ENCODE measurements at regions not wholly inside any gene's neighbourhood (a gene's known extent, or its start where the extent isn't known, plus 50 kb on each side); places are given as distances from the start of the nearest gene placed in this dataset.
"Not testable (repeated sequence)": the region's sequence is repeated elsewhere in the genome, so short reads cannot be mapped to it uniquely, and the experiment has no call there.

- no peak for DNase-seq (ENCODE audit: low read depth)
Observed at GRCh38 chr13:104553186-104553585, 1487.0 kb upstream of the SLC10A2 start.

DNA sequence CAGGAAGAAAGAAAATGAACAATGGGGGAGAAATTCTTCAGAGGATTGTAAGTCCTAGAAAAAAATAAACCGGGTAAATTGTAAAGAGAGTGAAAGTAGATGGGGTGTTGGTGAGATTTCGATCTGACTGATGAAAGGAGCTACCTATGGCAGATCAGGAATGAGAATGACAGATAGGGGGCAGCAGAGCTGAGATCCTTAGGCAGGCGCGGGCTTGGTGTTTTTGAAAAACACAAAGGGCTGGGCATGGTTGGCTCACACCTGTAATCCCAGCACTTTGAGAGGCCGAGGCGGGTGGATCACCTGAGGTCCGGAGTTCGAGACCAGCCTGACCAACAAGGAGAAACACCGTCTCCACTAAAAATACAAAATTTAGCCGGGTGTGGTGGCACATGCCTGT, 1468.6 kb upstream of the SLC10A2 start:
- no peak for DNase-seq (ENCODE audit: low read depth)

DNA sequence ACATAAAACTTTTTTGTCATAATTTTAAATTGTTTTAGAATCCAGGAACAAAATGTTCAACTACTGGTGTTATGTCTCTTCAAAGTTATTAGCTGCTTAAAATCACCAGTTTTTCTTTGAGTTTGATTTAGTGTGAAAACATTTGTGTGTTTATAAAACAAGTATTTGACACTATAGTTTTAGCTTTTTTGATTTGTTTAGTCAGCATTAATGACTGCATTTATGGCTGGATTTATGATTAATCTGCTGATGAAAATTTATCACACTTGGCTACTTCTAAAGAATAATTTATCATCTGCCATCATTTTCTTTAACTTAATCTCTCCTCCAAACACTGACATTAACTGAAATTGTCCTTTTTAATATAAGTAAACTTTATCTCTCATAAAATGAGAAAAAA, 1465.9 kb upstream of the SLC10A2 start:
- DNase-seq (ENCODE audit: low read depth) = no peak

DNA sequence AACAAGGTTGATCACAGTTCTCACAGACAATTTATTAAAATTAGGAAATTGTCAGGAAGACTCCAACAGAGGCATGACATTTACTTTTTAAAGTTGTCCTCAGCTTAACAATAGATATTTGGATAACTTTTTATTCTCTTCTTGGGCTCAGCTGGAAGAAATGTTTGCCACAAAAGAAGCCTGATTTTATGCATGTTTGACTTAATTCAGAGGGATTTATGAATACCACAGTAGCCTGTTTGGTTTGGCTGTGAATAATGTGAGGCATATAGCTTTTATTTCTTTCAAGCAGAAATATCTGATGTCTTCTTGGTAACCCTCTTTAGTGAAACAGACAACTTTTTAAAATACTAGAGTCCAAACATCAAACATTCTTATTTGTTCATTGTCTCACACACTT, 1464.5 kb upstream of the SLC10A2 start:
- no peak for DNase-seq (ENCODE audit: low read depth)

DNA sequence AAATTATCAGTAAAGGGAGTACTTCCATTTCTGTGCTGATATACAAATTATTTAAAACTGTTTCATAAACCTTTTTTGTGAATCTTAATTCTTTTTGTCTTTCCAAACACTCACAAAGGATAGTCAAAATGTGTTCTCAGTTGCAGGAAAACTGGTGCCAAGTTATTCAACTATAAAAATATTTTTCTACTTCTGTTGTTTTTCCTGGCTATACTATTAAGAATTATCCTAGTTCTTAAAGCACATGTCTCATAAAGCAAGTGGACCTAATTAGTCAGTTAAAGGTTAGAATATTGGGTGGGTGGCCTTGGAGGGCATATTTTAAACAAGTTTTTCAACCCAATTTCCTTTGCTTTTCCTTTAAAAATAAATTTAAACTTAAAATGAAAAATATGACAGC, 1460.3 kb upstream of the SLC10A2 start:
- DNase-seq (ENCODE audit: low read depth) = no peak

DNA sequence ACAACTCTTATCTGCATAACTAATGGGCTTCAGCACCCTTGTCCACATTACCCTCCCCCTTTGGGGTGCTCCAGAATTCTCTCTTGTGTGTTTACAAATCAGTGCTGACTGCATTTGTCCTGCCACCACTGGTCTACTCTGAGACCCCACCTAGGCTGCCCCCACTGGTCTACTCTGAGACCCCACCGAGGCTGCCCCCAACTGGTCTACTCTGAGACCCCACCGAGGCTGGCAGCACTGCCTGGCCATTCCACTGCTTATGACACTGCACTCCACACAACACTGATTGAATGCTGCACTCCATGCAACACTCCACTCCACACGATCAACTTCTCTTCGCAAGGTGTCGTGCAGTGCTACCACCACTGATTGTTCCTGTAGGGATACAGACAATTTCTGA, 1459.2 kb upstream of the SLC10A2 start:
- no peak for DNase-seq (ENCODE audit: low read depth)

GRCh38 chr13:104522235-104523072, 1456.2 kb upstream of the SLC10A2 start:
- no peak for DNase-seq (ENCODE audit: low read depth)

- no peak for DNase-seq (ENCODE audit: low read depth)
Observed at GRCh38 chr13:104510422-104510821, 1444.2 kb upstream of the SLC10A2 start.

- not testable (repeated sequence) for DNase-seq (ENCODE audit: low read depth)
Observed at GRCh38 chr13:104493502-104493901, 1427.3 kb upstream of the SLC10A2 start.

DNA sequence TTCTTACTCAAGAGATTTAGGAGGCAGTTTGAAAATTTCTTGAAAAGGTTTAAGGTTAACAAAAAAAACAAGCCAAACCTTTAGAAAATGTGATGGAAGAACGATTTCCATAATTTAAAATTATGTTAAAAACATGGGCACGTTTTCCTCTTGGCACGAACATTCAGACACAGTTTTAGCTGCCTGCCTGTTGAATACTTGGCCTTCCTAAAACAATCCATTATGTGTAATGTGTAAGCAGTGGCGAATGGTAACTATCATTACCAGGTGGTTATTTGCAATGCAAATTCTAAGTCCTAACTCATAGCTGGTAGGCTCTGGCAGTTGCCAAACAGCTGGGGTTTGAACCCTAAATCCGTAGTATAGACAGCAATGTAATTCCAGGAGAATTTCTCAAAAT, 1425.7 kb upstream of the SLC10A2 start:
- no peak for DNase-seq (ENCODE audit: low read depth)

DNA sequence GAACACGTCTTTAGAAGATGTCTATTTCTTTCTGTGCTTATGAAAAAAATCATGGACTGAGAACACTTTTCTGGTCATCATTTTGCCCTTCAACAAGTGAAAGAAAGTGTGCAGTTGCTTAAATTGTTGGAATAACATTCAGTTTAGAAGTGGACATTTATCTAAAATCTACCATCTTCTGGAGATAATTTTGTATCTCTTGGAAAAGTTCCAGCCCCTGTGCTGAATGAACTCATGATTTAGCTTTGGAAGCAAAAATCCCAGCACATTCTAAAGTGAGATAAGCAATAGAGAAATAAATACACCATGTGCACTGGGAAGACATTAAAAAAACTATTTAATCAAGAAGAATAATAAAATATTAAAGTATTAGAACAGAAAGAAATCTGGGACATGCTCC, 1420.8 kb upstream of the SLC10A2 start:
- no peak for DNase-seq (ENCODE audit: low read depth)

- no peak for DNase-seq (ENCODE audit: low read depth)
Observed at GRCh38 chr13:104485571-104485970, 1419.4 kb upstream of the SLC10A2 start.

DNA sequence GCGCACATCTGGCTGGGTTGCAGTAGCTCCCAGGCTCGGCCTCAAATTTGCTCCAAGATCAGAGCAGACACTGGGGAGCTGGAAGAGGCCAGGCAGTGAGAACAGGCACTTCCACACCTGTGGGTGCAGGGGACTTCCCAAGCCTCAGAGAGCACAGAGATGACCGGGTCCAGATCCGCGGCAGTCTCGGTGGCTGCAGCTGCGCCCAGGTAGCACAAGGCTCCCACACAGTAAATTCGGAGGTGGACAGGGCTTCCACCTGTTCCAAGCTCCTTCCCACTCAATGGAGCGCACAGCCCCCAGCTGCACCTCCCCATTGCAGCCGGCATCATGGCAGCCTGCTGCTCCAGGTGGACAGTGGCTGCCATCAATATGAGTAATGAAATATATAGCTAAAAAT, 1417.4 kb upstream of the SLC10A2 start:
- no peak for DNase-seq (ENCODE audit: low read depth)

- DNase-seq (ENCODE audit: low read depth) = no peak
Observed at GRCh38 chr13:104477261-104477660, 1411.0 kb upstream of the SLC10A2 start.

GRCh38 chr13:104473936-104474335, 1407.7 kb upstream of the SLC10A2 start:
- no peak for DNase-seq (ENCODE audit: low read depth)

GRCh38 chr13:104466016-104466415, 1399.8 kb upstream of the SLC10A2 start:
- DNase-seq (ENCODE audit: low read depth) = no peak

DNA sequence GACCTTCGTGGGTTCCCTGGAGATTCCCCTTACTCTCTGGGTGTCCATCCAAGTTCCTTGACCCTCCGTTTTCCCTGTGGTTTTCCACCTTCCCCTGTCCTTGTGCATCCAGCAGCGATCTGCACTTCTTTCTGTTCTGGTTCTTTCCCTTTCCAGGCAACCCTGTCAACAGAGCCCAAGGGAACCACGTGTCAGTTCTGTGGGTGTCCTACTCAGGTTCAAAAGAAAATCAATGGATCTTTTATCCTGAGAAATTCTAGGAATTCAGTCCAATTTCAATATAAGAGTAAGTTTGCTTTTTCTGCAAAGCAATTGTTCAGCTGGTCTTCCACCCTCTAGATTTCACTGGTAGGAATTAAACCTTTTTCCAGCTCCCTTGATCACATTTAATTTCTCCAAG, 1394.8 kb upstream of the SLC10A2 start:
- DNase-seq (ENCODE audit: low read depth) = no peak

DNA sequence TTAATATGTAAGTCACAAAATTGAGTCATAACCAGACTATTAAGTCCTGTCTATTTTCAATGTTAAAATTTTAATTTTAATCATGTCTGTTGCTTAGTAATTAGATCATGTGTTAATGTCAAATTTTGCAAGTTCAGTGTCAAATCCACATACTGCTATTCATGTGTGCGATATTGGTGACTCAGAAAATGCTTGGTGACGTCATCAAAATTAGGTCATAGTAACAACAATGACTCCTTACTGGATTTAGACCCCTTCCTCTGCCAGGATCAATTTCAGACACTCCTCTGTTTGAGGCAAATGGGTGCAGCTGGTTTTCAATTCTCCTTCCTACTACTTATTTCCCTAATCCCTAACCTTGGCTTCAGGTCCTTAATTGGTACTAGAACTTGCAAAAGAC, 1394.3 kb upstream of the SLC10A2 start:
- no peak for DNase-seq (ENCODE audit: low read depth)

DNA sequence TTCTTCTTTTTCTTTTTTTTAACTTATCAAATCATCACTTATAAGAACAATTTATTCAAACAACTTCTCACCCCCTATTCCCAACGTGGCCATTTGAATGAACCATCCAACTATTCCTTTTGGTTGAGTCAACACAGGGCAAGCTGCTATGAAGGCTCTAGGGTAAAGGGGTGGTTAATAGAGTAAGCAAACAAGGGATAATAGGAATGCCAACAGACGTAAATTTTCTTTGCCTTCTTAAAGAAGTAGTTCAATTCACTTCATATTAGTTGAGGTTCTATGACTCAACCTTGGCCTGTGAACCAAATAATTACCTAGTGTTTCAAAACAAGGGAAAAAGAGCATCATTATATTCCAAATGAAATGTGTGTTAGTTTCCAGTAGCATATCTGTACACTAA, 1383.8 kb upstream of the SLC10A2 start:
- no peak for DNase-seq (ENCODE audit: low read depth)

DNA sequence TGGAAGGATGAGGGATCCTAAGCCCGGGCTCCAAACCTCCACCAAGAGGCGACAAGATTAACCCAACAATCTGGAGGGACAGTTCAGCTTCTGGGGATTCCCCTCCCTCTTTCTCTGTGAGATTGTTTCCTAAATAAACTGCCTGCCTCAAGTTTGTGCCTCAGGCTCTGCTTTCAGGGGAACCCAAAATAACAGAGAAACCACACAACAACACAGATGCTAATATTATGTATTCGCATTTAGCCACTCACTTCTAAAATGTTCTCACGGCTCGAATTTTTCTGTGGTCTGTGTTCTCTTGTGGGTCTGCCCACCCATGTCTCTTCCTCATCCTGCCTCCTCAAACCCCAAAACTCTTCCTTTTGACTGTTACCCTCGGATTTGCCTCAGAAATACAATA, 1381.1 kb upstream of the SLC10A2 start:
- DNase-seq (ENCODE audit: low read depth) = no peak

DNA sequence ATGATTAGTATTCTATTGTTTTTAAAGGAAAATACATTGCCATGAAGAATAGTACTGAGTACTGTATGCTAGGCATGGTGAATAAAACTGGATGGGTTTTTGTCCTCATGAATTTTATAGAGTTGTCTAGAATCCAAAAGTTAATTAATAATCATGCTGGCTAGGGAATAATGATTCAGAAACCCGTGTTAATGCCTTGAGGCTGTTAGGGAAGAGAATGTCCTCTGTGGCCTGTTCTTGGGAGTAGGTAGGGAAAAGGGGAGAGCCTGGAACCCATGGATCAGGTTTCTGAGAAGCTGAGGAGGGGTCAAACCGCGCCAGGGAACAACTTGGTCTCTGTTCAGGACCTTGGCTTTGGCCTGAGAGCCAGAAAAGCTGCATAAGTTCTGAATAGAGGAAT, 1376.3 kb upstream of the SLC10A2 start:
- DNase-seq (ENCODE audit: low read depth) = no peak

DNA sequence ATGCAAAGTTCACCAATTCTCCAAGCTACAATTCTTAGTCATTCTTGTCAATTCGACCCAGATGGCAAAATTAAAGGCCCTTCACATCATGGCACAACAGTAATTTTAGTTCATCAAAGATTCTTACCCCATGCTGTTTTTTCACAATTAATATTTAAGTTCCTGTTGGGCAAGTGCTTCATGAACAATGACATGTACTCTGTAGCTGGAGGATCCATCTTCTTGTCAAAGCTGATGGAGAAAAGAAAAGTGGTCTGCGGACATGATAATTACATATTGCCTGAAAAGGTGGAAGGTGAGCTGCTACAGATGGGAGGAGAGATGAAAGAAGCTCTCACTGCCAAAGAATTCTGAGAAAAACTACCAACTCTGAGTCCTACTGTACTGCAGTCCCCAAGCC, 1370.3 kb upstream of the SLC10A2 start:
- no peak for DNase-seq (ENCODE audit: low read depth)

DNA sequence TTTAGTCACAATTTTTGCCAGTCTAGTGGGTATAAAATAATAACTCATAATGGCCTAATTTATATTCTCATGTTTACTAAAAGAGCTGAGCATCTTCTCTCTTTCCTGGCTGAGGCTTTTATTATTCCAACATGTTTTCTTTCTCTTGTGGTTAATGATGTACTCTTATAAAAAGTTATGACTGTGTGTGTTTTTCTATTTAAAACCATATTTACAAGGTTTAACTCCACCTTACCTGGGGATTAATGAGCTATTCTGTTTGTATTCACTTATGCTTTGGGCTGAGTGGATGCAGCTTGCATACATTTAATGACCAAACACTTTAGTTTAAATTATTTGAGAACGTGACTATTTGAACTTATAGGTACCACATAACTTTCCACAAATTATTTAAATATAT, 1365.7 kb upstream of the SLC10A2 start:
- DNase-seq (ENCODE audit: low read depth) = no peak

DNA sequence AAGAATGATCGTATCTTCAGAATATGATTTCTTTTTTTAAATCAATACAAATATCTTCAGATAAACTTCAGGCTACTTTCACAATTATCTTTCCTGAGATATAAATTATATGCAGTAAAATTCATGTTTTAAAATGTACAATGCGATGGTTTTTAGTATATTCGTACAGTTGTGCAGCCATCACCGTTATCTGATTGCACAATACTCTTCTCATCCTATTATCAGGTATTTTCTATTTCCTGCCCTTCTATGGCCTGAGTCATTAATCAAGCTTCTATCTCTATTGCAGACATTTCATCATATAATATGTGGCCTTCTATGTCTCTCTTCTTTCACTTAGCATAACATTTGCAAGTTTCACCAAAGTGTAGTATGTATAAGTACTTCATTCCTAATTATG, 1360.2 kb upstream of the SLC10A2 start:
- DNase-seq (ENCODE audit: low read depth) = no peak

All from GM04503 (cell line).